ENCODE measurements at regions not wholly inside any gene's neighbourhood (a gene's known extent, or its start where the extent isn't known, plus 50 kb on each side); places are given as distances from the start of the nearest gene placed in this dataset.

GRCh38 chr14:25394356-25394755 lies 344.4 kb upstream of the STXBP6 start:
- TF ChIP-seq POLR2AphosphoS5 (IDR thresholded peaks at IDR 0.05; ENCODE audit: low read depth, low read length) (no peak), SIN3A (IDR thresholded peaks at IDR 0.05; ENCODE audit: borderline replicate concordance, insufficient read depth, low read length) (no peak), TAF1 (IDR thresholded peaks at IDR 0.05; ENCODE audit: borderline replicate concordance, insufficient read depth, low read length) (no peak), REST (IDR thresholded peaks at IDR 0.05; ENCODE audit: insufficient read depth in 1 of 2, low read depth in 2 of 2, low read length in 2 of 2) (no peak), FOXP2 (optimal IDR thresholded peaks at IDR 0.05; ENCODE audit: borderline replicate concordance, extremely low read depth, extremely low read length, insufficient read depth) (no peak)

DNA sequence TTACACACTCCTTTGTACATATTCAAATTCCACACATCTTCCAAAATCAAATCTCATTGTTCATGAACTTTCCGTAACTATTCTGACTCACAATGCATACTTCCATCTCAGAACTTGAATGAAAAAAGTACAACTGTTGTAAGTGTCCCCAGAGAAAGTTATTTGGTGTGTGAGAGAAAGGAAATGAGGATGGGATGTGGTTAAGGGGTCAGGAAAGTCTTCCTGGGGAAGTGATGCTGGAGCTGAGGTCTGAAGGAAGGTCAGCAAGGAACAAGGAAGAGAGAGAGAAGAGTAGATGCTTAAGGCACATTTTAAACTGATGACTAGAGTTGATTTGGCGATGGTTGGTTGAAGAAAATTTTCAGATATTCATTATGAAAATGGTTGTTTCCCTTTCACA lies 340.0 kb upstream of the STXBP6 start:
- TF ChIP-seq FOXP2 (optimal IDR thresholded peaks at IDR 0.05; ENCODE audit: borderline replicate concordance, extremely low read depth, extremely low read length, insufficient read depth) (no peak), REST (IDR thresholded peaks at IDR 0.05; ENCODE audit: insufficient read depth in 1 of 2, low read depth in 2 of 2, low read length in 2 of 2) (no peak), TAF1 (IDR thresholded peaks at IDR 0.05; ENCODE audit: borderline replicate concordance, insufficient read depth, low read length) (no peak), SIN3A (IDR thresholded peaks at IDR 0.05; ENCODE audit: borderline replicate concordance, insufficient read depth, low read length) (no peak), POLR2AphosphoS5 (IDR thresholded peaks at IDR 0.05; ENCODE audit: low read depth, low read length) (no peak)

GRCh38 chr14:25381498-25381897 lies 331.6 kb upstream of the STXBP6 start:
- TF ChIP-seq POLR2AphosphoS5 (IDR thresholded peaks at IDR 0.05; ENCODE audit: low read depth, low read length), result no peak
- no peak for TF ChIP-seq FOXP2 (optimal IDR thresholded peaks at IDR 0.05; ENCODE audit: borderline replicate concordance, extremely low read depth, extremely low read length, insufficient read depth)
- no peak for TF ChIP-seq SIN3A (IDR thresholded peaks at IDR 0.05; ENCODE audit: borderline replicate concordance, insufficient read depth, low read length)
- TF ChIP-seq TAF1 (IDR thresholded peaks at IDR 0.05; ENCODE audit: borderline replicate concordance, insufficient read depth, low read length), result no peak
- TF ChIP-seq REST (IDR thresholded peaks at IDR 0.05; ENCODE audit: insufficient read depth in 1 of 2, low read depth in 2 of 2, low read length in 2 of 2), result no peak

DNA sequence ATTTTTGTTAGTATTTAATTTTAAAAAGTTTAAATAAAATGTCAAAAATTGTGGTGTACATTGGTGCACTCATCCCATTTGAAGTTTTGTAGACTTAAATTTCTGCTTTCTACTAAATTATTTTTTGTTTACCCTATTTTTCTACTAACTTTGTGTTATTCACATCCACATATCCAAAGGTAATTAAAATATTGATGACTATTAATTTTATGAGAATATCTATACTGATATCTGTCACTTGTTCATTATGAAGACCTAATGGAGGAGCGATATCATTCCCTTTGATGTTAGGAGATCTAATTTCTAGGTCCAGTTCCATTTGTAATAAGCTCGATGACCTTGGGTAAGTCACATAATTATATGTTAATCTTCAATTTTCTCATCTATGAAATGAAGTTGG lies 325.7 kb upstream of the STXBP6 start:
- TF ChIP-seq SIN3A (IDR thresholded peaks at IDR 0.05; ENCODE audit: borderline replicate concordance, insufficient read depth, low read length) (no peak), TAF1 (IDR thresholded peaks at IDR 0.05; ENCODE audit: borderline replicate concordance, insufficient read depth, low read length) (no peak), REST (IDR thresholded peaks at IDR 0.05; ENCODE audit: insufficient read depth in 1 of 2, low read depth in 2 of 2, low read length in 2 of 2) (no peak), FOXP2 (optimal IDR thresholded peaks at IDR 0.05; ENCODE audit: borderline replicate concordance, extremely low read depth, extremely low read length, insufficient read depth) (no peak), POLR2AphosphoS5 (IDR thresholded peaks at IDR 0.05; ENCODE audit: low read depth, low read length) (no peak)

- no peak for TF ChIP-seq TAF1 (IDR thresholded peaks at IDR 0.05; ENCODE audit: borderline replicate concordance, insufficient read depth, low read length)
Observed at GRCh38 chr14:25371068-25371467, 321.1 kb upstream of the STXBP6 start.
